Liver (tissue), 3 donors: ENCODE measurements at regions not wholly inside any gene's neighbourhood (a gene's known extent, or its start where the extent isn't known, plus 50 kb on each side); places are given as distances from the start of the nearest gene placed in this dataset.

Source experiments
- EGR1 ChIP-seq, 2 donors: IDR thresholded peaks; 2 replicates each; pipeline ENCODE4 v1.6.1; 2016 to 2018; ENCODE audit warnings: antibody characterized with exemption in 2 of 2, low read depth in 2 of 2
- FOXA1 ChIP-seq: IDR thresholded peaks from 2 replicates; pipeline ENCODE4 v1.6.1; 2016; ENCODE audit warnings: antibody characterized with exemption
- GABPA ChIP-seq, 2 donors: IDR thresholded peaks in 1 of 2; conservative IDR thresholded peaks in 1 of 2; 2 replicates each; pipeline ENCODE4 v1.6.1; 2016; ENCODE audit warnings: antibody characterized with exemption in 2 of 2, mild to moderate bottlenecking in 1 of 2, moderate library complexity in 1 of 2
- HNF4G ChIP-seq: IDR thresholded peaks from 2 replicates; pipeline ENCODE4 v1.6.1; 2016; ENCODE audit warnings: antibody characterized with exemption
- JUND ChIP-seq, 2 donors: IDR thresholded peaks; 2 replicates each; pipeline ENCODE4 v1.6.1; 2016; ENCODE audit warnings: antibody characterized with exemption in 2 of 2
- MAX ChIP-seq: IDR thresholded peaks from 2 replicates; pipeline ENCODE4 v1.6.1; 2016; ENCODE audit warnings: antibody characterized with exemption
- RAD21 ChIP-seq, 2 donors: IDR thresholded peaks; 2 replicates each; pipeline ENCODE4 v1.6.1; 2016; ENCODE audit warnings: antibody characterized with exemption in 2 of 2, mild to moderate bottlenecking in 2 of 2
- TAF1 ChIP-seq: conservative IDR thresholded peaks from 2 replicates; pipeline ENCODE4 v1.6.1; 2016; ENCODE audit warnings: antibody characterized with exemption, mild to moderate bottlenecking
- TF ChIP-seq, protein P1 (sequence below): fragments of 150-350 bp; IDR thresholded peaks from 2 replicates; pipeline ENCODE4 v1.5.1; 2017; ENCODE audit warnings: improper control_type of control experiment, low read depth, low read length; ENCODE audit not compliant: missing input control
- TF ChIP-seq, protein P2 (sequence below): IDR thresholded peaks from 2 replicates; pipeline ENCODE4 v1.6.1; 2016; ENCODE audit warnings: antibody characterized with exemption, mild to moderate bottlenecking
- donor health status: healthy.
- donor health status: healthy.

GRCh38 chr5:158032246-158032645, 173.3 kb upstream of the CLINT1 start:
- TF ChIP-seq, protein P1, sequence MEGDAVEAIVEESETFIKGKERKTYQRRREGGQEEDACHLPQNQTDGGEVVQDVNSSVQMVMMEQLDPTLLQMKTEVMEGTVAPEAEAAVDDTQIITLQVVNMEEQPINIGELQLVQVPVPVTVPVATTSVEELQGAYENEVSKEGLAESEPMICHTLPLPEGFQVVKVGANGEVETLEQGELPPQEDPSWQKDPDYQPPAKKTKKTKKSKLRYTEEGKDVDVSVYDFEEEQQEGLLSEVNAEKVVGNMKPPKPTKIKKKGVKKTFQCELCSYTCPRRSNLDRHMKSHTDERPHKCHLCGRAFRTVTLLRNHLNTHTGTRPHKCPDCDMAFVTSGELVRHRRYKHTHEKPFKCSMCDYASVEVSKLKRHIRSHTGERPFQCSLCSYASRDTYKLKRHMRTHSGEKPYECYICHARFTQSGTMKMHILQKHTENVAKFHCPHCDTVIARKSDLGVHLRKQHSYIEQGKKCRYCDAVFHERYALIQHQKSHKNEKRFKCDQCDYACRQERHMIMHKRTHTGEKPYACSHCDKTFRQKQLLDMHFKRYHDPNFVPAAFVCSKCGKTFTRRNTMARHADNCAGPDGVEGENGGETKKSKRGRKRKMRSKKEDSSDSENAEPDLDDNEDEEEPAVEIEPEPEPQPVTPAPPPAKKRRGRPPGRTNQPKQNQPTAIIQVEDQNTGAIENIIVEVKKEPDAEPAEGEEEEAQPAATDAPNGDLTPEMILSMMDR: no peak
- TF ChIP-seq TAF1: no peak
- TF ChIP-seq HNF4G: no peak
- no peak for TF ChIP-seq RAD21 (IDR thresholded peaks at IDR 0.05)
- no peak for TF ChIP-seq JUND (IDR thresholded peaks at IDR 0.05)
- TF ChIP-seq GABPA (IDR thresholded peaks at IDR 0.05 in 1 of 2, conservative IDR thresholded peaks at IDR 0.05 in 1 of 2): no peak
- no peak for TF ChIP-seq MAX
- TF ChIP-seq, protein P2, sequence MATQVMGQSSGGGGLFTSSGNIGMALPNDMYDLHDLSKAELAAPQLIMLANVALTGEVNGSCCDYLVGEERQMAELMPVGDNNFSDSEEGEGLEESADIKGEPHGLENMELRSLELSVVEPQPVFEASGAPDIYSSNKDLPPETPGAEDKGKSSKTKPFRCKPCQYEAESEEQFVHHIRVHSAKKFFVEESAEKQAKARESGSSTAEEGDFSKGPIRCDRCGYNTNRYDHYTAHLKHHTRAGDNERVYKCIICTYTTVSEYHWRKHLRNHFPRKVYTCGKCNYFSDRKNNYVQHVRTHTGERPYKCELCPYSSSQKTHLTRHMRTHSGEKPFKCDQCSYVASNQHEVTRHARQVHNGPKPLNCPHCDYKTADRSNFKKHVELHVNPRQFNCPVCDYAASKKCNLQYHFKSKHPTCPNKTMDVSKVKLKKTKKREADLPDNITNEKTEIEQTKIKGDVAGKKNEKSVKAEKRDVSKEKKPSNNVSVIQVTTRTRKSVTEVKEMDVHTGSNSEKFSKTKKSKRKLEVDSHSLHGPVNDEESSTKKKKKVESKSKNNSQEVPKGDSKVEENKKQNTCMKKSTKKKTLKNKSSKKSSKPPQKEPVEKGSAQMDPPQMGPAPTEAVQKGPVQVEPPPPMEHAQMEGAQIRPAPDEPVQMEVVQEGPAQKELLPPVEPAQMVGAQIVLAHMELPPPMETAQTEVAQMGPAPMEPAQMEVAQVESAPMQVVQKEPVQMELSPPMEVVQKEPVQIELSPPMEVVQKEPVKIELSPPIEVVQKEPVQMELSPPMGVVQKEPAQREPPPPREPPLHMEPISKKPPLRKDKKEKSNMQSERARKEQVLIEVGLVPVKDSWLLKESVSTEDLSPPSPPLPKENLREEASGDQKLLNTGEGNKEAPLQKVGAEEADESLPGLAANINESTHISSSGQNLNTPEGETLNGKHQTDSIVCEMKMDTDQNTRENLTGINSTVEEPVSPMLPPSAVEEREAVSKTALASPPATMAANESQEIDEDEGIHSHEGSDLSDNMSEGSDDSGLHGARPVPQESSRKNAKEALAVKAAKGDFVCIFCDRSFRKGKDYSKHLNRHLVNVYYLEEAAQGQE: no peak
- TF ChIP-seq FOXA1: no peak
- TF ChIP-seq EGR1 (IDR thresholded peaks at IDR 0.05; ENCODE audit: low read depth in 2 of 2): no peak
